ENCODE measurements at regions not wholly inside any gene's neighbourhood (a gene's known extent, or its start where the extent isn't known, plus 50 kb on each side); places are given as distances from the start of the nearest gene placed in this dataset.

- Histone ChIP-seq H3K4me1 (ENCODE audit: control insufficient read depth in 1 of 2, insufficient read depth in 2 of 2, low read length in 2 of 2) (peaks cover 20 to 23% of the 10 kb centered on the region in 2 donors), H3K4me3 (replicated peaks in 1 of 3; ENCODE audit: low read depth in 2 of 3, low read length in 3 of 3) (no peak overlapping the region), H2AFZ (ENCODE audit: insufficient read depth, low read depth, low read length, poor library complexity, severe bottlenecking) (no peak overlapping the region), H3K9me3 (replicated peaks in 1 of 2; ENCODE audit: control insufficient read depth in 1 of 2, insufficient read depth in 1 of 2, low read length in 2 of 2) (no peaks in the 10 kb centered on the region), H3K4me2 (replicated peaks; ENCODE audit: extremely low read depth, low read length, poor library complexity, severe bottlenecking) (no peak overlapping the region), H3K79me2 (ENCODE audit: insufficient read depth, low read length) (no peaks in the 10 kb centered on the region), H3K9ac (ENCODE audit: insufficient read depth, low read length, poor library complexity, severe bottlenecking) (no peak overlapping the region), H4K20me1 (ENCODE audit: insufficient read depth, low read length) (no peaks in the 10 kb centered on the region), H3K27ac (ENCODE audit: low read depth in 1 of 2, low read length in 2 of 2) (no peak overlapping the region), H3K27me3 (ENCODE audit: control insufficient read depth in 2 of 2, insufficient read depth in 2 of 2, low read length in 2 of 2) (no peaks in the 10 kb centered on the region), H3K36me3 (replicated peaks in 1 of 2; ENCODE audit: control insufficient read depth in 1 of 2, insufficient read depth in 2 of 2, low read length in 2 of 2) (no peaks in the 10 kb centered on the region)
- intact Hi-C loops (cut with micrococcal nuclease) = no loop called here
- Mint-ChIP-seq H3K4me1 (peaks cover 37% of the 10 kb centered on the region), H3K4me3 (no peak overlapping the region), H3K36me3 (no peaks in the 10 kb centered on the region), H3K27ac (no peak overlapping the region), H3K9me3 (peaks cover 0 to 5% (median 0%) of the 10 kb centered on the region in 7 donors), H3K27me3 (ENCODE audit: low read depth in 3 of 3) (no peaks in the 10 kb centered on the region)
- DNase-seq = no peak
- WGBS (ENCODE audit: insufficient coverage) = no CpG with 5 or more reads among the region's 1 CpG
- TF ChIP-seq CTCF (IDR thresholded peaks at IDR 0.05) = no peak
These were observed 59.9 kb upstream of the DARS1 start for GRCh38 chr2:136045344-136045743.
